ENCODE measurements at regions not wholly inside any gene's neighbourhood (a gene's known extent, or its start where the extent isn't known, plus 50 kb on each side); places are given as distances from the start of the nearest gene placed in this dataset.
A peak's percentile ranks its signal among the peaks of the same experiment; 100 is the strongest.
"Not testable (repeated sequence)": the region's sequence is repeated elsewhere in the genome, so short reads cannot be mapped to it uniquely, and the experiment has no call there.

DNA sequence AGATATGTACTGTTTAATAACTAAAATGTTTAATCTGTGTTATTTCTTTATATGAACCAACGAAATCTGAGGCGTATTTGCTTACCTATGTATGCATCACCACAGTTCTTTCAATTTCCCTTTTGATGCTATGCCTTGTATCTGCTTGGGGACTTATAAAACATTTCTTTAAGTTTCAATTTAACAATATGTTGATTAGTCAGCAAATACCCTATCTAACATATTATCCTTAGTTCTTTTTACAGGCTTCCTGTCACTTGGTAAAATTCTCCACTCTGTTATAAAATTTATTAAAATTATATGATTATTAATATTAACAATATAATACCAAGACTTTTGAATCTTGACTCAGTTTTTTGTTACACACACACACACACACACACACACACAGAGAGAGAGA lies 174.3 kb downstream of the CPS1 start:
- DNase-seq (ENCODE audit: low spot score) = no peak
- FAIRE-seq = no peak

DNA sequence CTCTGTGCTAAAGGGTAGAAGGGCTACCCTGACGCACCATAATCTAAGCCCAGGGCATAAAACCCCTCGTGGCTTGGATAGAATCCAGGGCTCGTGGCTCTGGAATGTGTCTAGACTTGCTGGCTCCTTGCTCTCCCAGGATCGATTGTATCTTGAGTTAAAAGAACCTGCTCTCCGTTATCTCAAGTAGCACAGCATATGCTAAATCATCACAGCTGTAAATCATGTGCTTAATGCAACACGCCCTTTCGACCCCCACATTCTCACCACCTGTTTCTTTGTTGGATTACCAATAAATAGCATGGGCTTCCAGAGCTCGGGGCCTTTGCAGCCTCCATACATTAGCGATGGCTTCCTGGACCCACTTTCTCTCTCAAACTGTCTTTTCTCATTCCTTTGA lies 190.4 kb downstream of the CPS1 start:
- not testable (repeated sequence) for FAIRE-seq; DNase-seq (ENCODE audit: low spot score)

DNA sequence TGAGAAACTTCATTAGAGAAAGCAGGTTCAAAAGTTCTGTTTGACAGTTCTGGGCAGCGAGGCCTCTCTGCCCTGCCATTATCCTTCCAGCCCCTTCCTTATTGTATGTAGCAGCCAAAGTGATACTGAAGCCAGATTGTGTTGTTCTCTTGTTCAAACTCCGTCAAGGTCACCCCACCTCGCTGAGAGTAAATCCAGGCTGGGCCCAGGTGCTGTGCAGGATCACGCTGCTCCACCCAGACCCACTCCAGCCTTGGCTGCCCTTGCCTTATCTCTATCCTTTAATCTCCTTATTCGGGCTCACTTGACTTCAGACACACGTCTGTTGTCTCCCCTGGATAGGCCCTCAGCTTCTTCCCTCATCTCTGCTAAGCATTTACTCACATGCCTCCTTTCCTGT lies 196.1 kb downstream of the CPS1 start:
- no peak for FAIRE-seq
- no peak for DNase-seq (ENCODE audit: low spot score)

DNA sequence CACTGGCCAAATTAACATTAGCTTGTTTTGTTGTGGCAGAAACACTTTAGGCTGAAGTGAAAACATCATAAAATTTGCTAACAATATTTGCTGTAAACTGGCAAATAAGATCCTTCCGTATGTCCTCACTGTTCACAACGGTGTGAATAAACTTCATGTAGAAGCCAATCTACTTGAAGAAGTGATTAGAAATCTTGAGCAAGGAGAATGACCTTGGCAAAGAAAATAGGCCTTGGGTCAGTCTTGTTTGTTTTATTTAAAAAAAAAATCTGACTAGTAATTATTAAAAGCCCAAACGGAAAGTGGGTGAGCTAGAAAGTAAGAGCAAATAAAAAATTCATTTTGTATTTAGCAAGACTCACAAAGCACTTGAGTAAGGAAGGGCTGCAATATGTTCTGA lies 197.0 kb downstream of the CPS1 start:
- no peak for FAIRE-seq
- no peak for DNase-seq (ENCODE audit: low spot score)

DNA sequence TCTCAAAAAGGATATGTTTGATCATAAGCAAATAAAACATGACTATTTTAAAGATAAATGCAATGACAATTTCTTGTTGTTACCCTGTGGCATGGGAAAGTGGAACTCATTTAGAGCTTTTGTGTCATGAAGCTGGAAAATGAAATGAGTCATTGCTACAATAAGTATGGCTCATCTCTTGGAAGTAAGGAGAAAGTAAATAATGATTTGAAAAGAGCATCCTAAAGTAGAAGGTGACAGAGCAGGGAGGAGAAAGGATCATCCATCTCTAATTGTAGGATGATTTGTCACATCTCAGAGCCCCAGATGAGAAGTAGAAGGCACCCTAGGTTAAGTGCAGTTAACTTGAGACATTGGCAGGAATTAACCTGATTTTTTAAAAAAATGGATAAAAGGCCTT lies 200.5 kb downstream of the CPS1 start:
- FAIRE-seq (no peak), DNase-seq (ENCODE audit: low spot score) (no peak)

DNA sequence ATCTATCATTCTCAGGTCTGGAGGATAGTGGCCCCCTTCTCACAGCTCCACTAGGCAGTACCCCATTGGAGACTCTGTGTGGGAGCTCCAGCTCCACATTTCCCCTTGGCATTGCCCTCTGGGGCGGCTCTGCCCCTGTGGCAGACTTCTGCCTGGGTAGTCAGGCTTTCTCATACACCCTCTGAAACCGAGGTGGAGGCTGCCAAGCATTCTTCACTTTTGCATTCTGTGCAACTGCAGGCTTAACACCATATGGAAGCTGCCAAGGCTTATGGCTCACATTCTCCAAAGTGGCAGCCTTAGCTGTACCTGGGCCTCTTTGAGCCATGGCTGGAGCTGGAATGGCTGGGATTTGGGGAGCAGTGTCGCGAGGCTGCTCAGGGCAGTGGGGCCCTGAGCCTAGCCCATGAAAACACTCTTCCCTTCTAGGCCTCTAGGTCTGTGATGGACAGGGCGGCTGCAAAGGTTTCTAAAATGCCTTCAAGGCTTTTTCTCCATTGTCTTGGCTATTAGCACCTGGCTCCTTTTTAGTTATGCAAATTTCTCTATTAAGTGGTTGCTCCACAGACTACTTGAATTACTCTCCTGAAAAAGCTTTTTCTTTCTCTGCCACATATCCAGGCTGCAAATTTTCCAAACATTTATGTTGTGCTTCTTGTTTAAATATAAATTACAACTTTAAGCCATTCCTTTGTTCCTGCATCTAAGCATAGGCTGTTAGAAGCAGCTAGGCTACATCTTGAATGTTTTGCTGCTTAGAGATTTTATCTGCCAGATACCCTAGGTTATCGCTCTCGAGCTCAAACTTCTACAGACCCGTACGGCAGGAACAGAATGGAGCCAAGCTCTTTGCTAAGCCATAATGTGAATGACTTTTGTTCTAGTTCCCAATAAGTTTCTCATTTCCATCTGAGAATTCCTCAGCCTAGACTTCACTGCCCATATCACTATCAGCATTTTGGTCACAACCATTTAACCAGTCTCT lies 206.5 kb downstream of the CPS1 start:
- no peak for FAIRE-seq
- no peak for DNase-seq (ENCODE audit: low spot score)

DNA sequence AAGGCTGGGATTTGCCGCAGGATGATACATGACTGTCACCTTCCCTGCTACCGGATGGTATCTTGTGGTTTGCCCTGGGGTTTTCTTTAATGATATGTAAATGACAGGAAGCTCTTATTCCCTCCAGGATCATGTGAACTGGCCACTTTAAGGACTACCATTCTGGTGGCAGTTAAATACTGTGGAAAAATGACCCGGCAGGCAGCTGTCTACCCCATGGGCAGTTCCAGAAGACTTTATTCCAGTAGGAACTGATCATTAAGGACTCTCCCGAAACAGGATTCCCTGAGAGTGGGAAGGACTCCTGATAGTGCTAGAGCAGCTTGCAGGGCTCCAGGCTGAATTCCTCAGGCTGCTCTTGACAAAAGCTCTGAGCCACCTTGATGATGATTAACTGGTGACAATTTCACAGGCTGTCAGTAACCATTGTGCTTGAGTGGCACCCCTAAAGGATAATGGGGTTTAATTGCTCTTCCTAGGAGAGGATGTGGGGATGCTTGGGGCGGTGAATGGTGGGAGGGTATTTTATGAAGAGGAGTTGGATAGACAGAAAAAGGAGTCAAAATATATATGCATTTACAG lies 212.0 kb downstream of the CPS1 start:
- no peak for DNase-seq (ENCODE audit: low spot score)
- no peak for FAIRE-seq

DNA sequence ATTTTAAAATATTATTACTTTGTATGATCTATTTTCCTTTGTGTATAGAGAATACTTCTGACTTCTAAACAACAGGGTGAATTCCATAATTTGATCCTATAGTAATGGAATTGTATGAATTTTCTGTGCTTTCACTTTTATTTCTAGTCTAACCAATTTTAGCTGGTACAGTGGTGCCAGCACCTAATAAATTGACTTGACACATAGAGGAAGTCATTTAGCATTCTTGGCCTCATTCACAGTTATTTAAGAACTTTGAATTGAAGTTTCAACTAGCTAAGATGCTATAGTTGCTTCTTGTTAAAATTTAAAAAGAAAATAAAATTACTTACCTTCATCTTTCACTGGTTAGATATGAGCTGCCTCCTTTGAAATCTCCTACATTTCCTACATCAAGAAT lies 220.4 kb downstream of the CPS1 start:
- no peak for DNase-seq (ENCODE audit: low spot score)
- no peak for FAIRE-seq

DNA sequence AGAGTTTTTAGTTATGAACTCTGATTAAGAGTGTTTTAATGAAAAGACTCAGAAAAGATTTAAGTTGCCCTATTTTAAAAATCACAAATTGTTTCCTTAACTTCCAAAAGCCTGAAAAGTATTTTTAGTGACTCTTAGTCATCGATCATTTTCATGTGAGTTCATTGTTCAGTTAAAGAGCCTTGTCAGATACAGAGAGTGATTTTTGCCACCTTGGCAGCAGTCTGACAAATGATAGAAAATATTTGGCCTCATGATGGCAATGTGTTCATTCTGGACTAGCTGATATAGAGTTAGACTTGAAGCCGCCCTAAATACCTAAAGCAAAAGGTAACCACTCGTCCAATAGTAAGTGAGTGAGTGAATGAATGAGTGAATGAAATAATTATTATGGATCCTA lies 225.8 kb downstream of the CPS1 start:
- no peak for FAIRE-seq

DNA sequence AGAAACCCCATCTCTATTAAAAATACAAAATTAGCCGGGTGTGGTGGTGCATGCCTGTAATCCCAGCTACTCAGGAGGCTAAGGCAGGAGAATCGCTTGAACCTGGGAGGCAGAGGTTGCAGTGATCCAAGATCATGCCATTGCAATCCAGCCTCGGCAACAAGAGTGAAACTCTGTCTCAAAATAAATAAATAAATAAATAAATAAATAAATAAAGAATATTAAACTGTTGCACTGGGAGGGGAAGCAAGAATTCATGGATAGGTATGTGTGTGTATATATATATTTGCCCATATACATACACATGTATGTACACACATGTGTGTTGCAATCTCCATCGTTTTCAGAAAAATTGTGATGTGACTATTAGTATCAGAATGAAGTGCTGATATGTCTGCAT lies 231.4 kb downstream of the CPS1 start:
- not testable (repeated sequence) for DNase-seq (ENCODE audit: low spot score); FAIRE-seq

More for the DNA sequence above, 225.8 kb downstream of the CPS1 start:
- no peak for DNase-seq (ENCODE audit: low spot score)

DNA sequence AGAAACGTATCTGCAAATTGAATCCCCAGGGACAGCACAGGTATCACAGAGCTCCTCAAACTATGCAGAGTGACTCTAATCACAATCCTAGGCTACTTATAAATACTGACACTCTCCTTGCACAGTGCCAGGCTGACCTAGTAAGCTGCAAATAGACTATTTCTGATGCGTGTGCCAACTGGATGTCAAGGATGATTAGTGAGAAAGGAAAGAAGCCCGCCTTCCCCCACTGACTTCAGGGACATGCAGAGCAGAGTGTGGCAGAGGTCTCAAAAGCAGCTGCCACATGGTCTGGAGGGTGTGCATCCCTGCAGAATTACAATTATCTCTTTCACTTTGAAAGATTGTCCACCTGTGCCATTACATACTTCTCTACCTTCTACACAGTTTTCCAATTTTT lies 235.6 kb downstream of the CPS1 start:
- FAIRE-seq = no peak
- DNase-seq (ENCODE audit: low spot score) = no peak

DNA sequence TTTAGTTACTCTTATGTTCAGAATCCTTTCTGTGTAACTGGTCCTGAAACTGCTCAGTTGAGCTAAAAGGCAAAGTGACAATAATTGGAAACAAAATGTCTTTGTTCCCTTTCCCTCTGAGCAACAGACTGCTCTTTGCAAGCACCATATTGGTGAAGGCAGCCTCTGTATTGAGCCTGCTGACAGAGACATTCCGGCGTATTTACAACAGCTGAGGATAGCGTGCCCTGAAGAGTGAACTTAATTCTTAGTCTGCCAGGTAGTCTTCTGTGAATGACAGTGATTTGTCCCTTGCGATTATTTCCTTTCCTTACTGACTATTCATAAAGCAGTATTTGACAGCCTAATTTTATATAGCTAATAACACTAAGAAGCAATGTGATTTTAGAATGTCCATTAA lies 239.1 kb downstream of the CPS1 start:
- DNase-seq (ENCODE audit: low spot score) (no peak), FAIRE-seq (no peak)

DNA sequence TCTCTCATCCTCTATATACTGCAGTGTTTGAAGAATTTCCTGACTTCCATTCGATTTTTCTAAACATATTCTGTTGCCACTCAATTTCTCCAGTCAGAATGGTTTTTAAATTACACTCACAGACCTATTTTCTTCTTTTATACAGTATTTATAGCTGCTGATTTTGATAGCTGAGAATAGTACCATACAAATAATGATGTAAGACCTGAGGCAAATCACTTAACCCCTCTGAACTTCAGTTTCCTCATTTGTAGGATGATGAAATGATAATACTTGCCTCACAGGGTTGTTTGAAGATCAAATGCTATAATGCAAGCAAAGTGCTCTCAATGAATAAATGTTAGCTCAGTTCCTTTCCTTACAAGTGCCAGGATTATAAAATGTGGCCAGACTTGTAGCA lies 241.8 kb downstream of the CPS1 start:
- FAIRE-seq = no peak
- DNase-seq (ENCODE audit: low spot score) = no peak

DNA sequence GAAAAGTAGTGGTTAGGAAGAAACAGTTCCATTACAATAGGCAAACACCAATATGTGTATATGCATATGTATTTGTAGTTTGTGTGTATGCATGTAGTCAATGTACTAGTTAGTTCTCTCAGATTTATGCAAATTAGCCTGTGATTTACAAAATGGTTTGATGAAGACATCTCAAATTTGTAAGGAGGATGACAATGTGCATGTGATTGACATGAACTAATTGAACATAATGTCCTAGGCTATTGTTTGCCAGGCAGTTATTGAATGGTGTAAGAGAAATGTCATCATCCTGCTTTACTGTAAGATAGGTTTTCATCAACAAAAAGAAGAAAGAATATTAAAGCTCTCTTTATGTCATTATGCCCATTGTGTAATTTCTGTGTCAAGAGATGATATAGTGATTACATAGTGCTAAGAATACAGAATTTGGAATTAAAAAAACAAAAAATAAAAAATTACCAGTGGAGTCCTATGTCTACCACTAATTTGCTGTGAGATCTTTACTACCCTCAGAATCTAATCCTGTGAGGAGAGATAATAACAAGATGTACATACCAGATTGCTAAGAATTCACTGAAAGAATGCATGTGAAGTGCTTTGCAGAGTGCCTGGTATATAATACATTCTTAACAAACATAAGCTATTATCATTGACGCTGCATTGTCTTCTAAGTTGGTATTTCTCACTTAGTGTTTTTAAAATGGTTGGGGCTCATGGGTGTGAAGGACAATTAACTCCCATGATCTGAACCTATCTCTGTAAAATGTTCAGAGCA lies 258.0 kb downstream of the CPS1 start:
- no peak for FAIRE-seq
- no peak for DNase-seq (ENCODE audit: low spot score)

DNA sequence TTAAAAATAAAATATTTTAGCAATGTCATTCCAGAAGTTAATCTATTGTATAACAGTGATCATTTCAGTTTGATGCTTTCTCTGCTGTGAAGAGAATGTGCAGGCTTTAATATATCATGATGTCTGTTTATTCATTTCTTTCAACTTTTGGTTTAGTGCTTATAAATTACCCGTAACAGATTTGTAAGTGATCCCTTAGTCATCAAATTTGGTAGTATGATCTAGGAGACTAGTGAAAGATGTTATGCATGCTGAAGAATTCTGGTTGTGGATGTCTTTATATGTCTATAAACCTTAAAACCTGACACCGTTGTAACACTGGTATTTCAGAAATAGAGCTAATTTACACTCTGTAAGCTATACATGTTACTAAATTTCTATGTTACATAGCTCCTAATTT lies 260.4 kb downstream of the CPS1 start:
- no peak for FAIRE-seq
- no peak for DNase-seq (ENCODE audit: low spot score)

DNA sequence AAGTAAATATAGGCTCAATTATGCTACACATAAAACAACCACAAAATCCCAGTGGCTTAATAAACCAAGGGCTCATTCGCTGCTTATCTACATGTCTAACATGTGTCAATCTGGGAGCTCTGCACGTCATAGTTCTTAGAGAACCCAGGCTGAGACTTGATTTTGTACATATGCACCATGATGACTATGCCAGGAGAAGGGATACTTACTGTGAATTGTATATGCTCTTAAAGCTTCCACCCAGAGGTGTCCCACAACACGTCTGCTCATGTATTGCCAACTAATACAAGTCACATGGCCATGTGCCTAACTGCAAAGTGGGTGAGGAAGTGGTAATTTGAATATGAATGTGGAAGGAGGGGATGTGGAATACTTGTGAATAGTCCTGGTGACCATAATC lies 262.1 kb downstream of the CPS1 start:
- DNase-seq (ENCODE audit: low spot score) (no peak), FAIRE-seq (peak; percentile 9)

DNA sequence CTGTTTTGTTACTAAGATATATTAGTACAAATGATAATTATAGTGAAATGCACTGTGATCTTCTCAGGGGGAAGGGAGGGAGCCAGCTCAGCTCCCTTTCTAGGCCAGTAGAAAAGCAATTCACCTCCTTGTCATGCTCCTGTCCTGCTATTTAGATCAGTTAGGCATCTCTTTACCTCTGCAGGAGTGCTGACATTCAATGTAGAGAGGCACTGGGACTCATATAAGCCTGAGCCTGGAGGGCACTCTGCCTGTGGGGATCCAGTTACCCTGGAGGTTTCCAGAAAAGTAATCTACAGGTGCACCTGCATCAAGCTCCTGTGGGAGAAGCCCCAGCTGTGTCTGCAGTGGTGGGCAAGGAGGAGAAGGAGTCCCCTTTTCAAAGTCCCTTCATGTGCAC lies 277.0 kb downstream of the CPS1 start:
- no peak for DNase-seq (ENCODE audit: low spot score)
- FAIRE-seq = no peak

DNA sequence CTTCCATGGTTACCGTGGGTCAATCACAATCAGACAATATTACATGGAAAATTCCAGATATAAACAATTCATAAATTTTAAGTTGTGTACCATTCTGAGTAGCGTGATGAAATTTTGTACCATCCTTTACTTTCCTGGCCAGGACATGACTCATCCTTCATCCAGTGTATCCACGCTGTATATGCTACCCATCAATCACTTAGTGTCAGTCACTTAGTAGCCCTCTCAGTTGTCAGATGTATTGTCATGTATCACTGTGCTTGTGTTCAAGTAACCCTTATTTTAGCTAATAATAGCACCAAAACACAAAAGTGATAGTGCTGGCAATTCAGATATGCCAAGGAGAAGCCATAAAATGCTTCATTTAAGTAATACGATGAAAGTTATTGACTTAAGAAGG lies 282.6 kb downstream of the CPS1 start:
- FAIRE-seq (no peak), DNase-seq (ENCODE audit: low spot score) (no peak)

DNA sequence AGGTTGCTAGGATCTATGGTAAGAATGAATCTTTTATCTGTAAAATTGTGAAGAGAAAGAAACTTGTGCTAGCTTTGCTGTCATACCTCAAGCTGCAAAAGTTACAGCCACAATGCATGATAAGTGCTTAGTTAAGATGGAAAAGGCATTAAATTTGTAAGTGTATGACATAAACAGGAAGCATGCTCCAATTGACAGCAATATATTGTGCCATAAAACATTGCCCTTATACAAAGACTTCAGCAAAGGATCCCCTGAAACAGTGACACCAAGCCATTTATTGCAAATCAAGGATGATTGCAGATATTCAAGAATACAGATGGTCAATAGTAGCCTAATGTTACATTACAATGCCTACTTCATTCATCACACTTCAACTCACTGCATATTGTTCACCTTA lies 283.1 kb downstream of the CPS1 start:
- DNase-seq (ENCODE audit: low spot score) = no peak
- no peak for FAIRE-seq

DNA sequence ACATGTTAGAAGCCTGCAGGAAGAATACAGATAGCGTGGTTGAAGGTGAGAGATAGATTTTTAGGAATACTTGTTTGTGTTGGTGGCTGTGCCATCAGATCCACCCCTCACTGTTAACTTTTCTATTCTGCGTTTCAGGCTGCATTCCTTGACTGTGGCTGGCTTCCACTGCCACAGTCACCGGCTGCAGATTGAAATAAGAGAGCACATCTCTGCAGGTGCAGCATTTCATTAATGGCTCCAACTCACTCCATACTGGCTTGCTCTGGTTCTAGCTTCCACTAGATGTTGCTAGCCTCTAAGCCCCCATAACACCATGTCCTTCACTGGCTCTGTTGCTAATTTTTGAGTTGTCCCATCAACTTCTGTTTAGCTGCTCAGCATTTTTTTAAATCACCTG lies 286.5 kb downstream of the CPS1 start:
- FAIRE-seq (no peak), DNase-seq (ENCODE audit: low spot score) (no peak)

DNA sequence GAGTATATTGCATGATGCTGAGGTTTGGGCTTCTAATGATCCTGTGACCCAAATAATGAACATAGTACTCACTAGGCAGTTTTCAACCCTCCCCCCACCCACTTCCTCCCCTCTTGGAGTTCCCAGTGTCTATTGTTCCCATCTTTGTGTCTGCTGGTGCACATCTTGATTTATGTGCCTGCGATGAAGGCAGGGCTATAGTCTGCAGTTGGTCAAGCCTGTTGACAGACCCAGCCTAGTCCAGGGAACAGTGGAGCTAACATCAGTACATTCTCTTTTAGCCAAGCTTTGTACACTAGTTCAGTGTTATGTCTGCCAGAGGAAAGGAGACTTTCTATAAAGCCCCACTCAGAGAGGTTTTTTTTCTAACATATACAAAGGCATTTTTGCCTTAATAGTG lies 287.6 kb downstream of the CPS1 start:
- FAIRE-seq = no peak
- no peak for DNase-seq (ENCODE audit: low spot score)

DNA sequence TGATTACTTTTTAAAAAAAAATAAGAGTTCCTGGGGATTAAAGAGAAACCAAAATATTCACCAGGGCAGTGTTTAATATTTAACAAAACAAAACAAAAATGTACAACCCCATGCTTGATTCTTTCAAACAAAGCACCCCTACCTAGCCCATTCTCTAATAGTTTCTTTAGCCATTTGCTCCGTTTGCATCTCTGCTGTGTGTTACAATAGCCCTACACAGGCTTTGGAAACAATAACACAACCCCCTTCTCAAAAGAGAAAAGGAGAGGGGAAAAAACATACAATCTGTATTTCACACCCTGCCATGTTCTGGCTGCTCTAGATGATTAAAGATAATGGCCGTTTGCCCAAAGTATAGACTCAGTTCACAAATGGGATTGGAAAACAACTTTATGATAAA lies 302.9 kb downstream of the CPS1 start:
- DNase-seq (ENCODE audit: low spot score) (no peak), FAIRE-seq (no peak)

Measured in urothelium cell line (cell line).